SK-N-SH treated with all-trans-retinoic acid at 6 μM for 48 hours (cell line): ENCODE measurements at regions not wholly inside any gene's neighbourhood (a gene's known extent, or its start where the extent isn't known, plus 50 kb on each side); places are given as distances from the start of the nearest gene placed in this dataset.

Source experiments
- ATAC-seq: fragments of 200-7000 bp; cut with Tn5 transposase; 3 replicates; pipeline ENCODE4 v1.9.1; 2020; ENCODE audit warnings: mild to moderate bottlenecking, moderate library complexity
- BACH2 ChIP-seq: fragments of 250-450 bp; sonication (Bioruptor Pico); IDR thresholded peaks from 2 replicates; pipeline ENCODE4 v1.9.0; 2021; ENCODE audit warnings: mild to moderate bottlenecking, borderline replicate concordance
- CREB5 ChIP-seq: fragments of 250-450 bp; sonication (Bioruptor Pico); IDR thresholded peaks from 2 replicates; pipeline ENCODE4 v1.5.1; 2020; ENCODE audit warnings: low read depth, mild to moderate bottlenecking, moderate library complexity
- CSDC2 ChIP-seq: fragments of 250-450 bp; sonication (Bioruptor Pico); IDR thresholded peaks from 2 replicates; pipeline ENCODE4 v1.5.0; 2020; ENCODE audit warnings: mild to moderate bottlenecking, moderate library complexity
- CSRNP3 ChIP-seq: fragments of 250-450 bp; sonication (Bioruptor Pico); IDR thresholded peaks from 2 replicates; pipeline ENCODE4 v1.5.1; 2021; ENCODE audit warnings: mild to moderate bottlenecking, moderate library complexity
- ESRRG ChIP-seq: fragments of 250-450 bp; sonication (Bioruptor Pico); IDR thresholded peaks from 2 replicates; pipeline ENCODE4 v1.6.1; 2021; ENCODE audit warnings: mild to moderate bottlenecking
- ISL1 ChIP-seq: fragments of 250-450 bp; sonication (Bioruptor Pico); IDR thresholded peaks from 2 replicates; pipeline ENCODE4 v2.1.2; 2022; ENCODE audit warnings: mild to moderate bottlenecking, moderate library complexity
- OSR1 ChIP-seq: fragments of 250-450 bp; sonication (Bioruptor Pico); IDR thresholded peaks from 2 replicates; pipeline ENCODE4 v1.8.0; 2022; ENCODE audit warnings: moderate library complexity, mild to moderate bottlenecking, inconsistent platforms
- PATZ1 ChIP-seq: fragments of 250-450 bp; sonication (Bioruptor Pico); IDR thresholded peaks from 2 replicates; pipeline ENCODE4 v1.8.0; 2020; ENCODE audit warnings: mild to moderate bottlenecking, moderate library complexity, borderline replicate concordance
- POU6F1 ChIP-seq: fragments of 250-450 bp; sonication (Bioruptor Pico); IDR thresholded peaks from 2 replicates; pipeline ENCODE4 v1.8.0; 2021; ENCODE audit warnings: low read depth, mild to moderate bottlenecking, moderate library complexity, borderline replicate concordance
- PPARA ChIP-seq: fragments of 250-450 bp; sonication (Bioruptor Pico); IDR thresholded peaks from 2 replicates; pipeline ENCODE4 v1.5.0; 2020; ENCODE audit warnings: mild to moderate bottlenecking, borderline replicate concordance
- SNAI2 ChIP-seq: fragments of 250-450 bp; sonication (Bioruptor Pico); IDR thresholded peaks from 2 replicates; pipeline ENCODE4 v1.5.0; 2020; ENCODE audit warnings: mild to moderate bottlenecking, moderate library complexity
- TCF4 ChIP-seq: fragments of 250-450 bp; sonication (Bioruptor Pico); IDR thresholded peaks from 2 replicates; pipeline ENCODE4 v1.8.0; 2021; ENCODE audit warnings: mild to moderate bottlenecking, moderate library complexity, borderline replicate concordance
- TOX ChIP-seq: fragments of 250-450 bp; sonication (Bioruptor Pico); IDR thresholded peaks from 2 replicates; pipeline ENCODE4 v1.8.0; 2021; ENCODE audit warnings: mild to moderate bottlenecking, moderate library complexity, borderline replicate concordance
- TSHZ2 ChIP-seq: fragments of 250-450 bp; sonication (Bioruptor Pico); IDR thresholded peaks from 2 replicates; pipeline ENCODE4 v1.5.0; 2020; ENCODE audit warnings: mild to moderate bottlenecking, moderate library complexity
- ZC3H10 ChIP-seq: fragments of 250-450 bp; sonication (Bioruptor Pico); IDR thresholded peaks from 2 replicates; pipeline ENCODE4 v1.5.1; 2021; ENCODE audit warnings: mild to moderate bottlenecking, moderate library complexity
- ZFP3 ChIP-seq: fragments of 250-450 bp; sonication (Bioruptor Pico); IDR thresholded peaks from 2 replicates; pipeline ENCODE4 v1.5.0; 2020; ENCODE audit warnings: mild to moderate bottlenecking, moderate library complexity
- ZFP30 ChIP-seq: fragments of 450-650 bp; formaldehyde crosslinking; IDR thresholded peaks from 2 replicates; pipeline ENCODE4 v1.5.0; 2022; ENCODE audit warnings: mild to moderate bottlenecking, moderate library complexity
- ZNF565 ChIP-seq: fragments of 450-650 bp; formaldehyde crosslinking; conservative IDR thresholded peaks from 2 replicates; pipeline ENCODE4 v1.5.0; 2020; ENCODE audit warnings: low read depth, mild to moderate bottlenecking, moderate library complexity
- ZNF70 ChIP-seq: fragments of 450-650 bp; formaldehyde crosslinking; IDR thresholded peaks from 2 replicates; pipeline ENCODE4 v1.5.0; 2020; ENCODE audit warnings: mild to moderate bottlenecking, moderate library complexity
- ZNF8 ChIP-seq: fragments of 450-650 bp; formaldehyde crosslinking; IDR thresholded peaks from 2 replicates; pipeline ENCODE4 v1.5.0; 2020; ENCODE audit warnings: mild to moderate bottlenecking, moderate library complexity

GRCh38 chr12:45622210-45622937 lies 107.1 kb upstream of the ARID2 start:
- no peak for ATAC-seq
- TF ChIP-seq POU6F1 (no peak), ESRRG (no peak), TCF4 (no peak), PPARA (no peak), CSRNP3 (CRISPR knock-in tag) (no peak), PATZ1 (CRISPR knock-in tag) (no peak), ZFP30 (CRISPR knock-in tag) (no peak), ZNF8 (CRISPR knock-in tag) (no peak), ZC3H10 (CRISPR knock-in tag) (no peak), BACH2 (no peak), ZNF70 (CRISPR knock-in tag) (no peak), ISL1 (no peak)

DNA sequence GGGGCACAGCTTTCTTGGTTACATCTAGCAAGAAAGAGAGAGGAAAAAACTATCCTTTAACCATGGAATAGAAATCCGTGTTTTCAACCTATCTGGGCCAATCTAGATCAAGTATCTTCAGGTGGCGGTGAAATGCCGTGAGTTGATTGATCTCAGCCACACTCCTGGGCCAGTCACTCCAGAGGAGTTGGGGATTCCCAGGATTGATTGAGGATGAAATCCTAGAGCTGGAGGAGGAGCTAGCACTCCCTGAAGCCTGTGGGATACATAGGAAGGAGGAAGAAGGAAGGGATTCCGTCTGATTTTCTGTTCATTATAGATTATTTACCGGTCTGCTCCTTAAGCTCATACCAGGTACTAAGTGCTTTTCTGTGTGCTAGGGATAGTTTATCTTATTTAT lies 106.3 kb upstream of the ARID2 start:
- ATAC-seq, result no peak
- TF ChIP-seq ZFP30 (CRISPR knock-in tag) (no peak), CREB5 (CRISPR knock-in tag) (no peak), CSDC2 (CRISPR knock-in tag) (no peak), ZNF565 (no peak), OSR1 (CRISPR knock-in tag) (no peak), ZFP3 (no peak), CSRNP3 (CRISPR knock-in tag) (no peak), TSHZ2 (no peak), PPARA (no peak), ZNF8 (CRISPR knock-in tag) (no peak), TOX (CRISPR knock-in tag) (no peak), POU6F1 (no peak), ZC3H10 (CRISPR knock-in tag) (no peak), ZNF70 (CRISPR knock-in tag) (no peak), PATZ1 (CRISPR knock-in tag) (no peak), ISL1 (no peak), SNAI2 (CRISPR knock-in tag) (no peak)
